ENCODE measurements at regions not wholly inside any gene's neighbourhood (a gene's known extent, or its start where the extent isn't known, plus 50 kb on each side); places are given as distances from the start of the nearest gene placed in this dataset.

- Histone ChIP-seq H3K36me3 (no peaks in the 10 kb centered on the region), H3K9me3 (no peaks in the 10 kb centered on the region), H3K4me1 (ENCODE audit: control insufficient read depth in 1 of 2, low read depth in 2 of 2) (no peaks in the 10 kb centered on the region), H3K27ac (no peak overlapping the region), H3K4me3 (no peak overlapping the region), H3K27me3 (replicated peaks; ENCODE audit: insufficient read depth) (no peaks in the 10 kb centered on the region)
- TF ChIP-seq CTCF (IDR thresholded peaks at IDR 0.05), result no peak
- ATAC-seq (ENCODE audit: insufficient number of reproducible peaks, low FRiP score, low read depth) (no peak), DNase-seq (ENCODE audit: low spot score) (no peak)
These were observed 305.0 kb downstream of the INSC start for GRCh38 chr11:15419696-15420095.

- TF ChIP-seq CTCF (IDR thresholded peaks at IDR 0.05), result no peak
- no peak for ATAC-seq (ENCODE audit: insufficient number of reproducible peaks, low FRiP score, low read depth)
- Histone ChIP-seq H3K27me3 (replicated peaks; ENCODE audit: insufficient read depth) (no peaks in the 10 kb centered on the region), H3K4me3 (no peak overlapping the region), H3K27ac (no peak overlapping the region), H3K9me3 (no peaks in the 10 kb centered on the region), H3K36me3 (no peaks in the 10 kb centered on the region), H3K4me1 (ENCODE audit: control insufficient read depth in 1 of 2, low read depth in 2 of 2) (no peaks in the 10 kb centered on the region)
- no peak for DNase-seq (ENCODE audit: low spot score)
These were observed 315.7 kb downstream of the INSC start for GRCh38 chr11:15430381-15430780.

- no peaks in the 10 kb centered on the region for H3K27me3 ChIP-seq (replicated peaks; ENCODE audit: insufficient read depth)
- no peaks in the 10 kb centered on the region for H3K36me3 ChIP-seq
- ATAC-seq (ENCODE audit: insufficient number of reproducible peaks, low FRiP score, low read depth) (no peak), DNase-seq (ENCODE audit: low spot score) (no peak)
- H3K9me3 ChIP-seq, result no peaks in the 10 kb centered on the region
- no peak for TF ChIP-seq CTCF (IDR thresholded peaks at IDR 0.05)
- no peak overlapping the region for H3K4me3 ChIP-seq
- H3K27ac ChIP-seq, result no peak overlapping the region
- no peaks in the 10 kb centered on the region for H3K4me1 ChIP-seq (ENCODE audit: control insufficient read depth in 1 of 2, low read depth in 2 of 2)
These were observed 319.8 kb downstream of the INSC start for GRCh38 chr11:15434529-15434928.

GRCh38 chr11:15446315-15446714 is 331.6 kb downstream of the INSC start:
- DNase-seq (ENCODE audit: low spot score), result no peak
- H3K27ac ChIP-seq, result no peak overlapping the region
- H3K27me3 ChIP-seq (replicated peaks; ENCODE audit: insufficient read depth), result no peaks in the 10 kb centered on the region
- no peak overlapping the region for H3K4me3 ChIP-seq
- H3K36me3 ChIP-seq, result no peaks in the 10 kb centered on the region
- H3K4me1 ChIP-seq (ENCODE audit: control insufficient read depth in 1 of 2, low read depth in 2 of 2), result no peaks in the 10 kb centered on the region
- H3K9me3 ChIP-seq, result no peaks in the 10 kb centered on the region
- no peak for ATAC-seq (ENCODE audit: insufficient number of reproducible peaks, low FRiP score, low read depth)
- TF ChIP-seq CTCF (IDR thresholded peaks at IDR 0.05), result no peak

GRCh38 chr11:15446929-15447328 is 332.2 kb downstream of the INSC start:
- Histone ChIP-seq H3K4me3 (no peak overlapping the region), H3K27ac (no peak overlapping the region), H3K4me1 (ENCODE audit: control insufficient read depth in 1 of 2, low read depth in 2 of 2) (no peaks in the 10 kb centered on the region), H3K9me3 (no peaks in the 10 kb centered on the region), H3K27me3 (replicated peaks; ENCODE audit: insufficient read depth) (no peaks in the 10 kb centered on the region), H3K36me3 (no peaks in the 10 kb centered on the region)
- DNase-seq (ENCODE audit: low spot score) (no peak), ATAC-seq (ENCODE audit: insufficient number of reproducible peaks, low FRiP score, low read depth) (no peak)
- TF ChIP-seq CTCF (IDR thresholded peaks at IDR 0.05), result no peak

Data from thoracic aorta (tissue), 2 donors.